GM12875 (cell line): ENCODE measurements at regions not wholly inside any gene's neighbourhood (a gene's known extent, or its start where the extent isn't known, plus 50 kb on each side); places are given as distances from the start of the nearest gene placed in this dataset.

ENCODE experiments used
- H3K4me3 ChIP-seq: one replicate; pipeline ENCODE4 v1.5.1; 2011; ENCODE audit warnings: low read depth, low read length, control low read depth
- TF ChIP-seq, protein P1 (sequence below): IDR thresholded peaks from 2 replicates; pipeline ENCODE4 v1.5.1; 2011; ENCODE audit warnings: low read depth, mild to moderate bottlenecking, control low read depth, inconsistent platforms, low read length, moderate library complexity, borderline replicate concordance; ENCODE audit not compliant: insufficient read depth

DNA sequence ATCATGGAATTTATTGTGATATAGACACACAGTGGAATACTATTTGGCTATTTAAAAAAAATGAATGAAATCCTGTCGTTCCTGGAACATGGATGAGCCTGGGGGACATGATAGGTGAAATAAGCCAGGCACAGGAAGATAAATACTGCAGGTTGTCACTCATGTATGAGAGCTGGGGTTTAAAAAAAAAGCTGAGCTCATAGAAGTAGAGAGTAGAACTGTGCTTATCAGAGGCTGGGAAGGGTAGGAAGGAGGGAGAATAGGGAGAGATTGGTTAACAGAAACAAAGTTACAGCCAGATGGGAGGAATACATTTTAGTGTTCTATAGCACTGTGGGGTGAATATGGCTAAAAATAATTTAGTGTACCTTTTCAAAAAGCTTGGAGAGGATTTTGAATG lies 200.6 kb upstream of the NR4A3 start:
- TF ChIP-seq, protein P1, sequence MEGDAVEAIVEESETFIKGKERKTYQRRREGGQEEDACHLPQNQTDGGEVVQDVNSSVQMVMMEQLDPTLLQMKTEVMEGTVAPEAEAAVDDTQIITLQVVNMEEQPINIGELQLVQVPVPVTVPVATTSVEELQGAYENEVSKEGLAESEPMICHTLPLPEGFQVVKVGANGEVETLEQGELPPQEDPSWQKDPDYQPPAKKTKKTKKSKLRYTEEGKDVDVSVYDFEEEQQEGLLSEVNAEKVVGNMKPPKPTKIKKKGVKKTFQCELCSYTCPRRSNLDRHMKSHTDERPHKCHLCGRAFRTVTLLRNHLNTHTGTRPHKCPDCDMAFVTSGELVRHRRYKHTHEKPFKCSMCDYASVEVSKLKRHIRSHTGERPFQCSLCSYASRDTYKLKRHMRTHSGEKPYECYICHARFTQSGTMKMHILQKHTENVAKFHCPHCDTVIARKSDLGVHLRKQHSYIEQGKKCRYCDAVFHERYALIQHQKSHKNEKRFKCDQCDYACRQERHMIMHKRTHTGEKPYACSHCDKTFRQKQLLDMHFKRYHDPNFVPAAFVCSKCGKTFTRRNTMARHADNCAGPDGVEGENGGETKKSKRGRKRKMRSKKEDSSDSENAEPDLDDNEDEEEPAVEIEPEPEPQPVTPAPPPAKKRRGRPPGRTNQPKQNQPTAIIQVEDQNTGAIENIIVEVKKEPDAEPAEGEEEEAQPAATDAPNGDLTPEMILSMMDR, result no peak
- H3K4me3 ChIP-seq, result no peak overlapping the region

DNA sequence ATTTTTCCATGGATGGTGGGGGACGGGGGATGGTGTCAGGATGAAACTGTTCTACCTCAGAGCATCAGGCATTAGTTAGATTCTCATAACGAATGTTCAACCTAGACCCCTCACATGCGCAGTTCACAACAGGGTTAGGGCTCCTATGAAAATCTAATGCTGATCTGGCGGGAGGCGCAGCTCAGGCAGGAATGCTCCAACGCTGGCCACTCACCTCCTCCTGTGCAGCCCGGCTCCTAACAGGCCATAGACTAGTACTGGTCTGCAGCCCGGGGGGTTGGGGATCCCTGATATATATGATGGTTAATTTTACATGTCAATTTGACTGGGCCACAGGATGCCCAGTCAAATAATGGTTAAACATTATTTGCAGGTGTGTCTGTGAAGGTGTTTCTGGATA lies 199.0 kb upstream of the NR4A3 start:
- TF ChIP-seq, protein P1, result no peak
- H3K4me3 ChIP-seq, result no peak overlapping the region

DNA sequence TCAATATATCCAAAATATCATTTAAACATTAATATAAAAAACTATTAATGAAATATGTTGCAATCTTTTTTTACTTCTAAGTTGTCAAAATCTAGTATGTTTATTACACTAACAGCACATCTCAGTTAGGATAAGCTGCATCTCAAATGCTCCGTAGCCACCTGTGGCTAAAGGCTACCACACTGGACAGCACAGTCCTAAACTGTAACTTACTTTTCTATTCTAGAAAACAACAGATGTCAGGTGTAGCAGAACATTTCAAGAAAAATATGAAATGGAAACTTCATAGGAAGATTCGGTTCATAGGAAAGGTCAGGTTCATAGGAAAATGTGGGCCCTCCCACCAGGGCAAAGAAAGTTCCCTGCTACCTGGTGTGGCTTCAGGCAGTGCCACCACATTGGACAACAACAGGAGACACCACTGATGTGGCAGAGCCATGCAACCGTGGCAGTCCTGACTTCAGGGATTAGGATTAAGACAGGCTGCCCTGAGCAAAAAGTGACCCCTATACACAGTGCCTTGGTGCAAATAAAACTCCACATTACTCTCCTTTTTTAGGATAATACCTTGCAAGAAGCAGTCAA lies 197.8 kb upstream of the NR4A3 start:
- TF ChIP-seq, protein P1, result no peak
- no peak overlapping the region for H3K4me3 ChIP-seq

DNA sequence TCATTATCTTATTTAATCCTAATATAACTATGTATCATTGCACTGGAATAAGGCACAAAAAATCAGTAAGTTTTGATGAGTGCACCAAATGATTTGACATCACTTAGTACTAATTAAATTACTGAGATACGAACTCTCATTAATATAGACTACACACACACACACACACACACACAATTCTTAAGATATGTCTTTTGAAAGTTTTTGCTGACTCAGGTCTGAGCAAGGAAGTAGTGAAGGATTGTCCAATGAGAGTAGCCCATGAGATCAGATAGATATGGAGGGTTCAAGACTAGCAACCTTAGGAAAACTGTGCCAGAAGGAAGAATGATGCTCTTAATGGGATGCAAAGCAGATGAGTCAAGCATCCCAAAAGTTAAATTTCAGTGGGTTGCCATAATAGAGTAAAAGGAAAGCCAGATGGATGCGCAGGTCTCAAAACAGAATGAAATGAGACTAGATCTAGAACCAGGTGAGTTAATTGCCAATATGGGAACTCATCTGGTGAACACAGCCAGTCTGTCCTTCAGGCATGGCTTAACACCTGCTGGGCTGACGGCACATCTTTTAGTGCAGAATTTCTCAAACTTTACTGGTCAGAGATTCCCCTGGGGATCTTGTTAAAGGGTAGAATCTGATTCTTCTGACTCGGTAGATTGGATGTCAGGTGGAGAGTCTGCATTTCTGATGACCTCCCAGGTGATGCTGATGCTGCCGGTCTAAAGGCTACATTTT lies 197.0 kb upstream of the NR4A3 start:
- TF ChIP-seq, protein P1, result no peak

DNA sequence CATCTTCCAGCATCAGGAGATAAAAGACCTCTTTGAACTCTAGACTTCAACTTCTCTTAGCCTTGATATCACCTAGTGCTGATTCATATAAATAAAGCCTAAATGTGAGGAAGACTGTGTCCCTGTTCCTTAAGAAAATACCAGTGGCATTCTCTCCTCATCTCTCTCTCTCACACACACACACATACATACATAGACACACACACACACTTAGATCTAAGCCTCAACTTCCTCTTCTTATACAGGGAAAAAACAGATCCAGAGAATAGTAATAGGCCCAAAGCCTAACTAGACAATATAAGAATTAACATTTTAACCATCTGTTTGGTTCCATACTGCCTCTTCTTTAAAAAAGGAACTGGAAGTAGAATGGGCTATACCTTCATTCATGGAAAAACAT lies 195.3 kb upstream of the NR4A3 start:
- TF ChIP-seq, protein P1, result no peak
- H3K4me3 ChIP-seq, result no peak overlapping the region

More for the DNA sequence above, 197.0 kb upstream of the NR4A3 start:
- H3K4me3 ChIP-seq, result no peak overlapping the region

DNA sequence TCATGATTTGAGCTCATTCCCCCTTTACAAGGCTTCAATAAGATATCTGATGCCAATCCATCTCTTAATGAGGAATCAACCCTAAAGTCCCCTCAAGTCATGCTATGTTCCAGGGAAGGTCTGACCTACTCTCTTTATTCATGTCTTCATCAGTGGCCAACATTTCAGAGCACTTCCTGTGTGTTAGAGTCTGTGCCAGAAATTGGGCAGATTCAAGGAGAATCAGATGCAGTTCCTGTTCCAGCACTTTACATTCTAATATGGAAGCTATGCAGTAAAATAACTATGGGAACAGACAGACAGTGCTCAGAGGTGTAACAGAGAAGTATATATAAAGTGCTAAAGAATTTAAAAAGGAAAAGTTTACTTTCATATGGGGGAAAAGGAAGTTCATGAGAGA lies 193.4 kb upstream of the NR4A3 start:
- no peak overlapping the region for H3K4me3 ChIP-seq
- TF ChIP-seq, protein P1, result no peak
